Skeletal muscle tissue (tissue), 3 donors: ENCODE measurements at regions not wholly inside any gene's neighbourhood (a gene's known extent, or its start where the extent isn't known, plus 50 kb on each side); places are given as distances from the start of the nearest gene placed in this dataset.

ENCODE experiments used
- H3K27ac ChIP-seq: one replicate; pipeline ENCODE4 v1.7.0; 2013; ENCODE audit warnings: mild to moderate bottlenecking, low read depth, low read length, inconsistent platforms
- H3K27me3 ChIP-seq, 3 donors: one replicate each; pipeline ENCODE4 v1.7.0; 2013; ENCODE audit warnings: low read length in 3 of 3; ENCODE audit not compliant: control insufficient read depth in 3 of 3, insufficient read depth in 3 of 3
- H3K36me3 ChIP-seq, 3 donors: one replicate each; pipeline ENCODE4 v1.7.0; 2013; ENCODE audit warnings: low read length in 3 of 3; ENCODE audit not compliant: control insufficient read depth in 3 of 3, insufficient read depth in 3 of 3
- H3K4me1 ChIP-seq, 3 donors: one replicate each; pipeline ENCODE4 v1.7.0; 2013; ENCODE audit warnings: low read length in 3 of 3, mild to moderate bottlenecking in 3 of 3; ENCODE audit not compliant: control insufficient read depth in 3 of 3, insufficient read depth in 3 of 3
- H3K4me3 ChIP-seq, 3 donors: one replicate each; pipeline ENCODE4 v1.7.0; 2013; ENCODE audit warnings: low read length in 3 of 3
- H3K9ac ChIP-seq, 3 donors: one replicate each; pipeline ENCODE4 v1.7.0; 2013; ENCODE audit warnings: low read length in 3 of 3, mild to moderate bottlenecking in 3 of 3, moderate library complexity in 2 of 3, low read depth in 1 of 3
- H3K9me3 ChIP-seq, 3 donors: one replicate each; pipeline ENCODE4 v1.7.0; 2013; ENCODE audit warnings: low read length in 3 of 3; ENCODE audit not compliant: control insufficient read depth in 3 of 3
- donor health status: Osteomylitis.

- H3K36me3 ChIP-seq, result no peaks in the 10 kb centered on the region
- H3K9ac ChIP-seq, result no peak overlapping the region
- no peak overlapping the region for H3K4me3 ChIP-seq
- H3K27ac ChIP-seq, result no peak overlapping the region
- peaks cover 28 to 36% (median 32%) of the 10 kb centered on the region in 3 donors for H3K4me1 ChIP-seq
- H3K9me3 ChIP-seq, result no peaks in the 10 kb centered on the region
- H3K27me3 ChIP-seq, result no peaks in the 10 kb centered on the region
Observed at GRCh38 chr2:39522518-39522877, 85.4 kb upstream of the MAP4K3 start.

- Histone ChIP-seq H3K36me3 (no peaks in the 10 kb centered on the region), H3K4me1 (peaks cover 28 to 36% (median 30%) of the 10 kb centered on the region in 3 donors), H3K9me3 (no peaks in the 10 kb centered on the region), H3K27me3 (no peaks in the 10 kb centered on the region), H3K4me3 (no peak overlapping the region), H3K9ac (no peak overlapping the region), H3K27ac (peak overlapping the region; percentile 59)
Observed at GRCh38 chr2:39523308-39524044, 86.4 kb upstream of the MAP4K3 start.

- H3K9ac ChIP-seq, result no peak overlapping the region
- H3K4me1 ChIP-seq, result peaks cover 28 to 36% (median 30%) of the 10 kb centered on the region in 3 donors
- H3K9me3 ChIP-seq, result no peaks in the 10 kb centered on the region
- no peak overlapping the region for H3K4me3 ChIP-seq
- no peaks in the 10 kb centered on the region for H3K36me3 ChIP-seq
- no peaks in the 10 kb centered on the region for H3K27me3 ChIP-seq
- peak overlapping the region; percentile 59 for H3K27ac ChIP-seq
Observed at GRCh38 chr2:39524061-39524460, 87.0 kb upstream of the MAP4K3 start.

- Histone ChIP-seq H3K9ac (no peak overlapping the region), H3K4me1 (peaks cover 28 to 36% (median 30%) of the 10 kb centered on the region in 3 donors), H3K27ac (peak overlapping the region; percentile 59)
Observed at GRCh38 chr2:39524756-39525635, 87.9 kb upstream of the MAP4K3 start.

GRCh38 chr2:39525636-39526412 lies 88.7 kb upstream of the MAP4K3 start:
- peak overlapping the region; percentile 59 for H3K27ac ChIP-seq
- no peak overlapping the region for H3K4me3 ChIP-seq
- peaks cover 28 to 36% (median 34%) of the 10 kb centered on the region in 3 donors for H3K4me1 ChIP-seq
- no peaks in the 10 kb centered on the region for H3K27me3 ChIP-seq
- H3K9ac ChIP-seq, result no peak overlapping the region
- H3K36me3 ChIP-seq, result no peaks in the 10 kb centered on the region
- no peaks in the 10 kb centered on the region for H3K9me3 ChIP-seq

More at GRCh38 chr2:39524756-39525635, 87.9 kb upstream of the MAP4K3 start:
- Histone ChIP-seq H3K9me3 (no peaks in the 10 kb centered on the region), H3K4me3 (no peak overlapping the region), H3K36me3 (no peaks in the 10 kb centered on the region), H3K27me3 (no peaks in the 10 kb centered on the region)

- no peaks in the 10 kb centered on the region for H3K9me3 ChIP-seq
- H3K27ac ChIP-seq, result no peak overlapping the region
- H3K4me3 ChIP-seq, result no peak overlapping the region
- H3K27me3 ChIP-seq, result no peaks in the 10 kb centered on the region
- H3K36me3 ChIP-seq, result no peaks in the 10 kb centered on the region
- H3K9ac ChIP-seq, result no peak overlapping the region
- peaks cover 18 to 26% (median 23%) of the 10 kb centered on the region in 3 donors for H3K4me1 ChIP-seq
Observed at GRCh38 chr2:39528701-39529100, 91.6 kb upstream of the MAP4K3 start.

GRCh38 chr2:39529836-39530235 lies 92.8 kb upstream of the MAP4K3 start:
- Histone ChIP-seq H3K27ac (no peak overlapping the region), H3K4me1 (peaks cover 11 to 16% (median 12%) of the 10 kb centered on the region in 3 donors), H3K27me3 (no peaks in the 10 kb centered on the region)

GRCh38 chr2:39530411-39530866 lies 93.4 kb upstream of the MAP4K3 start:
- H3K27ac ChIP-seq, result no peak overlapping the region
- no peak overlapping the region for H3K9ac ChIP-seq
- no peak overlapping the region for H3K4me3 ChIP-seq
- H3K36me3 ChIP-seq, result no peaks in the 10 kb centered on the region
- no peaks in the 10 kb centered on the region for H3K9me3 ChIP-seq
- H3K27me3 ChIP-seq, result no peaks in the 10 kb centered on the region
- peaks cover 5 to 10% (median 6%) of the 10 kb centered on the region in 3 donors for H3K4me1 ChIP-seq

More at GRCh38 chr2:39529836-39530235, 92.8 kb upstream of the MAP4K3 start:
- Histone ChIP-seq H3K9me3 (no peaks in the 10 kb centered on the region), H3K4me3 (no peak overlapping the region), H3K36me3 (no peaks in the 10 kb centered on the region), H3K9ac (no peak overlapping the region)

GRCh38 chr2:39531220-39531777 lies 94.2 kb upstream of the MAP4K3 start:
- no peaks in the 10 kb centered on the region for H3K9me3 ChIP-seq
- H3K4me1 ChIP-seq, result peaks cover 0 to 3% (median 0%) of the 10 kb centered on the region in 3 donors
- H3K27me3 ChIP-seq, result no peaks in the 10 kb centered on the region
- no peak overlapping the region for H3K4me3 ChIP-seq
- H3K27ac ChIP-seq, result no peak overlapping the region
- no peaks in the 10 kb centered on the region for H3K36me3 ChIP-seq
- H3K9ac ChIP-seq, result no peak overlapping the region
